ENCODE measurements at regions not wholly inside any gene's neighbourhood (a gene's known extent, or its start where the extent isn't known, plus 50 kb on each side); places are given as distances from the start of the nearest gene placed in this dataset.
A peak's percentile ranks its signal among the peaks of the same experiment; 100 is the strongest.

DNA sequence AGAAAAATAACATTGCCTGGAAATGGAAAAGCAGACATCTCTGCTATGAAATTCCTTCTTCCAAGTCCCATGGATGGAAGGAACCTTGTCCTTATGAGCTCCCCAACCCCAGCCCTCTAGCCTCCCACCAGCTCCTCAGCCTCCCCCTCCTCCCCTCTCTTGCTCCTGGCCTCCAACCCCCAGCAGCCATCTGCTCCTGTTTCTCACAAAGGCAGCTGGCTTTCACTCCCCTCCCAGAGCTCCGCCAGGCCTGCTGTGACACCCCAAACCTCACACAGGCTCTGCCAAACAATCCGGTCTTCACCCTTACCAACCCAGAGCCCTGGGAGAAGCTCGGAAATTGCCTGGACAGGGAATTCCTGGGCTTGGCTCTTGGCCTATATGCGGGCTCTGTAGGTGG, 69.2 kb downstream of the KLHDC7A start:
- no peak overlapping the region for H3K23ac ChIP-seq (ENCODE audit: low read length in 2 of 2)
- no peak overlapping the region for H2BK120ac ChIP-seq (ENCODE audit: low read depth, low read length)
- no peak overlapping the region for H2AFZ ChIP-seq (ENCODE audit: low read depth, low read length)
- no peaks in the 10 kb centered on the region for H3K79me1 ChIP-seq (replicated peaks; ENCODE audit: low read length, poor library complexity, severe bottlenecking)
- no peak overlapping the region for H3K4me3 ChIP-seq (ENCODE audit: insufficient read depth in 1 of 2, low read depth in 1 of 2, low read length in 2 of 2)
- no peak overlapping the region for H3K4ac ChIP-seq (ENCODE audit: low read depth in 1 of 2, low read length in 2 of 2)
- no peak overlapping the region for H3K9ac ChIP-seq (ENCODE audit: low read length)
- DNase-seq = no peak
- no peak overlapping the region for H2BK5ac ChIP-seq (ENCODE audit: low read depth, low read length, poor library complexity, severe bottlenecking)
- H3K4me1 ChIP-seq (ENCODE audit: control insufficient read depth, insufficient read depth, low read depth, low read length) = no peaks in the 10 kb centered on the region
- H3K9me3 ChIP-seq (ENCODE audit: control insufficient read depth, low read length) = no peaks in the 10 kb centered on the region
- no peak overlapping the region for H3K4me2 ChIP-seq (ENCODE audit: low read length, poor library complexity, severe bottlenecking)
- peaks cover 5 to 71% of the 10 kb centered on the region in 2 experiments for H3K27me3 ChIP-seq (ENCODE audit: control insufficient read depth in 1 of 2, insufficient read depth in 1 of 2, low read length in 2 of 2)
- H2AK5ac ChIP-seq (ENCODE audit: low read length, severe bottlenecking) = no peak overlapping the region
- no peak overlapping the region for H4K91ac ChIP-seq (ENCODE audit: low read length)
- no peak overlapping the region for H2BK15ac ChIP-seq (ENCODE audit: low read depth, poor library complexity, severe bottlenecking)
- H3K36me3 ChIP-seq (ENCODE audit: control insufficient read depth in 1 of 2, insufficient read depth in 2 of 2, low read depth in 1 of 2, low read length in 2 of 2) = no peaks in the 10 kb centered on the region
- H4K8ac ChIP-seq (ENCODE audit: low read length) = no peak overlapping the region
- no peak overlapping the region for H3K27ac ChIP-seq (ENCODE audit: low read length, poor library complexity, severe bottlenecking)
- no peak overlapping the region for H2BK12ac ChIP-seq (ENCODE audit: low read length in 2 of 2)
- H3K14ac ChIP-seq (ENCODE audit: low read length in 2 of 2) = no peak overlapping the region
- 71% methylated on average over 4 of the region's 4 CpGs for WGBS
- no peak overlapping the region for H3K18ac ChIP-seq (ENCODE audit: low read depth in 1 of 2, low read length in 2 of 2)

DNA sequence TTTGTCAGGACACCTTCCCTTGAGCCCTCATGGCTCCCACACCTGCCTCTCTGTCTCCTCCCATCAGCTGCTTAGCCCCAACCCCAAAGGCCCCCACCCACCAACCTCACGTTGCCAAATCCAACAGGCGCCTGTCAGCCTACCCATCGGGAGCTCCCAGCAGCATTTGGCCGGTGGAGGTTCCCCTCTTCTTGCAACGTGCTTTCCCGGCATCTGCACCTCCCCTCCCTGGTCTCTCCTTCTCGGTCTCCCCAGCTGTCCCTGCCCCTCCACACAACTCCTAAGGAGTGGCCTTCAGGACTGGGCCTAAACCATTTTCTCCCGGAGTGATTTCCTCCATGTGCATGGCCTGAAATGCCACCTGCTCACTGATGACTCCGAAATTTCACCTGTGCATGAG, 71.9 kb downstream of the KLHDC7A start:
- H2BK5ac ChIP-seq (ENCODE audit: low read depth, low read length, poor library complexity, severe bottlenecking) = no peak overlapping the region
- no peak overlapping the region for H3K9ac ChIP-seq (ENCODE audit: low read length)
- H3K36me3 ChIP-seq (ENCODE audit: control insufficient read depth in 1 of 2, insufficient read depth in 2 of 2, low read depth in 1 of 2, low read length in 2 of 2) = no peaks in the 10 kb centered on the region
- H3K4me1 ChIP-seq (ENCODE audit: control insufficient read depth, insufficient read depth, low read depth, low read length) = peaks cover 2% of the 10 kb centered on the region
- H3K23ac ChIP-seq (ENCODE audit: low read length in 2 of 2) = no peak overlapping the region
- no peak overlapping the region for H2BK15ac ChIP-seq (ENCODE audit: low read depth, poor library complexity, severe bottlenecking)
- H3K27ac ChIP-seq (ENCODE audit: low read length, poor library complexity, severe bottlenecking) = no peak overlapping the region
- no peak overlapping the region for H3K4ac ChIP-seq (ENCODE audit: low read depth in 1 of 2, low read length in 2 of 2)
- H2BK120ac ChIP-seq (ENCODE audit: low read depth, low read length) = no peak overlapping the region
- H2BK12ac ChIP-seq (ENCODE audit: low read length in 2 of 2) = no peak overlapping the region
- no peak overlapping the region for H3K4me2 ChIP-seq (ENCODE audit: low read length, poor library complexity, severe bottlenecking)
- no peak overlapping the region for H3K18ac ChIP-seq (ENCODE audit: low read depth in 1 of 2, low read length in 2 of 2)
- WGBS = 76% methylated on average over 9 of the region's 9 CpGs
- no peaks in the 10 kb centered on the region for H3K9me3 ChIP-seq (ENCODE audit: control insufficient read depth, low read length)
- H3K27me3 ChIP-seq (ENCODE audit: control insufficient read depth in 1 of 2, insufficient read depth in 1 of 2, low read length in 2 of 2) = peaks cover 5 to 66% of the 10 kb centered on the region in 2 experiments
- H3K79me1 ChIP-seq (replicated peaks; ENCODE audit: low read length, poor library complexity, severe bottlenecking) = no peaks in the 10 kb centered on the region
- H3K14ac ChIP-seq (ENCODE audit: low read length in 2 of 2) = no peak overlapping the region
- H2AK5ac ChIP-seq (ENCODE audit: low read length, severe bottlenecking) = no peak overlapping the region
- H4K91ac ChIP-seq (ENCODE audit: low read length) = no peak overlapping the region
- no peak for DNase-seq
- H2AFZ ChIP-seq (ENCODE audit: low read depth, low read length) = no peak overlapping the region
- H4K8ac ChIP-seq (ENCODE audit: low read length) = no peak overlapping the region
- H3K4me3 ChIP-seq (ENCODE audit: insufficient read depth in 1 of 2, low read depth in 1 of 2, low read length in 2 of 2) = no peak overlapping the region

DNA sequence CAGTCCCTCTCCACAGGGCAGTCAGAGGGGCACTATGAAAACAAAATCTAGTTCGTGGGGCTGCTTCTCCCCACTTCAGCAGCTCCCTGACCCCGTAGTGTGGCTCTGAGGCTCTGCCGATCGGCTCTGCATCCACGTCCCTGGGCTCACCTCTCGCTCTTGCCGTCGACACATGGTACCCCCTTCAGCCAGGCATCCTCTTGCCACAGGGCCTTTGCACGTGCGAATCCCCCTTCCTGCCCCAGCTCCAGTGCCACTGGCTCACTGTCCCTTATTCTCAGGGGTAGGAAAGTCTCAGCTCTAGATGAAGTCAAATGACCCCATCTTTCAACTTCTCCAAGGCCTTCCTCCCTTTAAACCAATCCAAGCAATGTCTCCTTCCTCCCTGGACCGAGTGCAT, 72.7 kb downstream of the KLHDC7A start:
- Histone ChIP-seq H2BK120ac (ENCODE audit: low read depth, low read length) (no peak overlapping the region), H3K9ac (ENCODE audit: low read length) (no peak overlapping the region), H2AK5ac (ENCODE audit: low read length, severe bottlenecking) (no peak overlapping the region), H3K4me1 (ENCODE audit: control insufficient read depth, insufficient read depth, low read depth, low read length) (peaks cover 4% of the 10 kb centered on the region), H2BK15ac (ENCODE audit: low read depth, poor library complexity, severe bottlenecking) (no peak overlapping the region), H3K23ac (ENCODE audit: low read length in 2 of 2) (no peak overlapping the region), H3K4me3 (ENCODE audit: insufficient read depth in 1 of 2, low read depth in 1 of 2, low read length in 2 of 2) (peak overlapping the region in 1 of 2 experiments; percentile 23), H3K4ac (ENCODE audit: low read depth in 1 of 2, low read length in 2 of 2) (no peak overlapping the region), H4K91ac (ENCODE audit: low read length) (no peak overlapping the region), H4K8ac (ENCODE audit: low read length) (no peak overlapping the region), H2AFZ (ENCODE audit: low read depth, low read length) (no peak overlapping the region), H3K4me2 (ENCODE audit: low read length, poor library complexity, severe bottlenecking) (no peak overlapping the region), H3K14ac (ENCODE audit: low read length in 2 of 2) (no peak overlapping the region), H3K9me3 (ENCODE audit: control insufficient read depth, low read length) (no peaks in the 10 kb centered on the region), H2BK5ac (ENCODE audit: low read depth, low read length, poor library complexity, severe bottlenecking) (no peak overlapping the region), H3K27ac (ENCODE audit: low read length, poor library complexity, severe bottlenecking) (no peak overlapping the region), H2BK12ac (ENCODE audit: low read length in 2 of 2) (no peak overlapping the region), H3K36me3 (ENCODE audit: control insufficient read depth in 1 of 2, insufficient read depth in 2 of 2, low read depth in 1 of 2, low read length in 2 of 2) (no peaks in the 10 kb centered on the region), H3K18ac (ENCODE audit: low read depth in 1 of 2, low read length in 2 of 2) (no peak overlapping the region), H3K79me1 (replicated peaks; ENCODE audit: low read length, poor library complexity, severe bottlenecking) (no peaks in the 10 kb centered on the region), H3K27me3 (ENCODE audit: control insufficient read depth in 1 of 2, insufficient read depth in 1 of 2, low read length in 2 of 2) (peaks cover 13 to 66% of the 10 kb centered on the region in 2 experiments)
- no peak for DNase-seq
- WGBS = 79% methylated on average over 11 of the region's 11 CpGs

DNA sequence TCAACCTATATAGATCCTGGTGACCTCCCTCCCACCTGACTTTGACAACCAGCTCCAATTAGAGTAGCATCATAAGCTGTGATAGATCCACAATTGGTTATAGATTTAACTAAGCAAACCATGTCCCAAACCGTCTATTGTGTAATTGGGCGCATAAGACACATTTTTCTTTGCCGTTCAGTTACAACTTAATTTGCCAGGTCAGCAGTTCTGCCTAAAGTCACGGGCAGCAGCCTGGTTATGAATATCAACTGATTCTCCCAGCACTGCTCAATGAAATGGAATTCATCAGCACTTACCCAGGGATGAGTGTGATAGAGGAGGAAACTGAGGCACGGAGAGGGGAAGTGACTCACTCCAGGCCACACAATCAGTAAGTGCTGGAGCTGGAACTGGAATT, 73.4 kb downstream of the KLHDC7A start:
- Histone ChIP-seq H4K91ac (ENCODE audit: low read length) (no peak overlapping the region), H3K4me2 (ENCODE audit: low read length, poor library complexity, severe bottlenecking) (no peak overlapping the region)
- 72% methylated on average over 5 of the region's 5 CpGs for WGBS

More for the DNA sequence above, 73.4 kb downstream of the KLHDC7A start:
- H3K4me1 ChIP-seq (ENCODE audit: control insufficient read depth, insufficient read depth, low read depth, low read length) = peaks cover 4% of the 10 kb centered on the region
- H2BK120ac ChIP-seq (ENCODE audit: low read depth, low read length) = no peak overlapping the region
- no peak overlapping the region for H2BK15ac ChIP-seq (ENCODE audit: low read depth, poor library complexity, severe bottlenecking)
- no peak overlapping the region for H3K23ac ChIP-seq (ENCODE audit: low read length in 2 of 2)
- H3K36me3 ChIP-seq (ENCODE audit: control insufficient read depth in 1 of 2, insufficient read depth in 2 of 2, low read depth in 1 of 2, low read length in 2 of 2) = no peaks in the 10 kb centered on the region
- no peak overlapping the region for H2BK12ac ChIP-seq (ENCODE audit: low read length in 2 of 2)
- no peak overlapping the region for H3K27ac ChIP-seq (ENCODE audit: low read length, poor library complexity, severe bottlenecking)
- H3K79me1 ChIP-seq (replicated peaks; ENCODE audit: low read length, poor library complexity, severe bottlenecking) = no peaks in the 10 kb centered on the region
- no peak overlapping the region for H3K9ac ChIP-seq (ENCODE audit: low read length)
- no peak overlapping the region for H3K4ac ChIP-seq (ENCODE audit: low read depth in 1 of 2, low read length in 2 of 2)
- H2BK5ac ChIP-seq (ENCODE audit: low read depth, low read length, poor library complexity, severe bottlenecking) = no peak overlapping the region
- no peaks in the 10 kb centered on the region for H3K9me3 ChIP-seq (ENCODE audit: control insufficient read depth, low read length)
- peaks cover 17 to 66% of the 10 kb centered on the region in 2 experiments for H3K27me3 ChIP-seq (ENCODE audit: control insufficient read depth in 1 of 2, insufficient read depth in 1 of 2, low read length in 2 of 2)
- H4K8ac ChIP-seq (ENCODE audit: low read length) = no peak overlapping the region
- DNase-seq = no peak
- no peak overlapping the region for H3K4me3 ChIP-seq (ENCODE audit: insufficient read depth in 1 of 2, low read depth in 1 of 2, low read length in 2 of 2)
- H2AFZ ChIP-seq (ENCODE audit: low read depth, low read length) = no peak overlapping the region
- H3K14ac ChIP-seq (ENCODE audit: low read length in 2 of 2) = no peak overlapping the region
- H2AK5ac ChIP-seq (ENCODE audit: low read length, severe bottlenecking) = no peak overlapping the region
- no peak overlapping the region for H3K18ac ChIP-seq (ENCODE audit: low read depth in 1 of 2, low read length in 2 of 2)
